K562 (cell line): ENCODE measurements at regions not wholly inside any gene's neighbourhood (a gene's known extent, or its start where the extent isn't known, plus 50 kb on each side); places are given as distances from the start of the nearest gene placed in this dataset.

Source experiments
- ATAC-seq: fragments of 200-7000 bp; cut with Tn5 transposase; 3 replicates; pipeline ENCODE4 v1.9.1; 2020; ENCODE audit warnings: moderate library complexity
- BruUV-seq: library from RNA; stranded (reverse); fragments of 400-500 nt; replicated peaks from 2 replicates; lab custom pipeline; 2021; lab: Mats Ljungman, UMichigan
- CTCF ChIA-PET: fragments of 300-600 bp; formaldehyde crosslinking; extraction: SDS; loops from one replicate; lab custom pipeline; 2021; ENCODE audit warnings: low intra/inter-chr PET ratio; lab: Yijun Ruan, JAX
- POLR2A ChIA-PET: fragments of 300-600, 350-650 bp; sonication (Branson Sonifier 250); formaldehyde crosslinking; extraction: SDS; loops from one replicate; lab custom pipeline; 2021; ENCODE audit warnings: antibody characterized with exemption, inconsistent platforms; lab: Yijun Ruan, JAX
- DNase-seq, 4 experiments: peaks; one replicate each; pipeline versions ENCODE4 v3.0.0 to v3.0.0-alpha.2; 2011 to 2018; ENCODE audit warnings: low spot score in 3 of 4, mixed read lengths in 3 of 4; ENCODE audit errors: extremely low read depth in 1 of 4
- FAIRE-seq: peaks from 2 replicates; lab custom pipeline; 2011; peaks lifted over from hg19 to GRCh38; lab: Jason Lieb, UNC
- H2AFZ ChIP-seq: 2 replicates; pipeline ENCODE4 v1.6.0; 2011; ENCODE audit warnings: low read depth, low read length, control low read depth, inconsistent platforms
- H3K27ac ChIP-seq: fragments of 200-600 bp; 3 replicates; pipeline ENCODE4 v1.8.0; 2011; ENCODE audit warnings: low read depth, mild to moderate bottlenecking, control low read depth, inconsistent platforms, low read length, moderate library complexity, mixed read lengths; ENCODE audit errors: extremely low read depth
- H3K27me3 ChIP-seq, 2 experiments: fragments of 300-600 bp in 1 of 2; 2 replicates in 1 of 2; 3 replicates in 1 of 2; pipeline versions ENCODE4 v1.6.0 to v1.8.0; 2011; ENCODE audit warnings: inconsistent platforms in 2 of 2, low read length in 2 of 2, mild to moderate bottlenecking in 1 of 2, mixed read lengths in 1 of 2, moderate library complexity in 1 of 2; ENCODE audit not compliant: control insufficient read depth in 2 of 2, insufficient read depth in 2 of 2
- H3K36me3 ChIP-seq: fragments of 300-600 bp; 3 replicates; pipeline ENCODE4 v1.8.0; 2011; ENCODE audit warnings: mild to moderate bottlenecking, low read length, inconsistent platforms; ENCODE audit not compliant: control insufficient read depth, insufficient read depth
- H3K4me1 ChIP-seq, 2 experiments: fragments of 200-600 bp in 1 of 2; replicated peaks in 1 of 2; 2 replicates in 1 of 2; 3 replicates in 1 of 2; pipeline versions ENCODE4 v1.5.1 to v1.8.0; 2011; ENCODE audit warnings: inconsistent platforms in 2 of 2, low read length in 2 of 2, mild to moderate bottlenecking in 1 of 2, mixed read lengths in 1 of 2, moderate library complexity in 1 of 2; ENCODE audit not compliant: control insufficient read depth in 2 of 2, insufficient read depth in 2 of 2
- H3K4me2 ChIP-seq: 2 replicates; pipeline ENCODE4 v1.6.1; 2011; ENCODE audit warnings: low read length, control low read depth, inconsistent platforms, mixed read lengths; ENCODE audit not compliant: insufficient read depth
- H3K4me3 ChIP-seq: fragments of 200-600 bp; sonication (generic), shearing (Covaris generic); 2 replicates; pipeline ENCODE4 v1.5.1; 2016; ENCODE audit warnings: control low read depth, inconsistent platforms
- H3K79me2 ChIP-seq: fragments of 200-600 bp; 3 replicates; pipeline ENCODE4 v1.8.0; 2011; ENCODE audit warnings: low read length, inconsistent platforms; ENCODE audit not compliant: control insufficient read depth, insufficient read depth
- H3K9ac ChIP-seq, 2 experiments: 2 replicates each; pipeline versions ENCODE4 v1.6.0 to v1.6.1; 2011; ENCODE audit warnings: low read depth in 2 of 2, low read length in 2 of 2, control low read depth in 1 of 2, inconsistent platforms in 1 of 2, mild to moderate bottlenecking in 1 of 2, mixed read lengths in 1 of 2; ENCODE audit not compliant: insufficient read depth in 1 of 2
- H3K9me1 ChIP-seq: one replicate; pipeline ENCODE4 v1.6.0; 2011; ENCODE audit warnings: inconsistent platforms, mild to moderate bottlenecking, low read length, moderate library complexity; ENCODE audit not compliant: control insufficient read depth, insufficient read depth
- H3K9me3 ChIP-seq: replicated peaks from 2 replicates; pipeline ENCODE4 v1.5.1; 2011; ENCODE audit warnings: low read depth, low read length, inconsistent platforms; ENCODE audit not compliant: control insufficient read depth, insufficient read depth
- H4K20me1 ChIP-seq: replicated peaks from 2 replicates; pipeline ENCODE4 v1.6.1; 2011; ENCODE audit warnings: low read length, inconsistent platforms, mixed read lengths; ENCODE audit not compliant: control insufficient read depth, insufficient read depth
- ARID3A ChIP-seq: IDR thresholded peaks from 2 replicates; pipeline ENCODE4 v1.6.1; 2012; ENCODE audit warnings: low read depth, low read length, improper control_type of control experiment, borderline replicate concordance
- CBFA2T3 ChIP-seq: fragments of 450-650 bp; IDR thresholded peaks from 2 replicates; pipeline ENCODE4 v1.6.1; 2017
- FOXA1 ChIP-seq: fragments of 450-650 bp; IDR thresholded peaks from 2 replicates; pipeline ENCODE4 v1.6.1; 2016; ENCODE audit warnings: mild to moderate bottlenecking, borderline replicate concordance
- HDAC2 ChIP-seq: fragments of 450-650 bp; IDR thresholded peaks from 2 replicates; pipeline ENCODE4 v1.6.1; 2016; ENCODE audit warnings: mild to moderate bottlenecking
- IRF9 ChIP-seq: fragments of 450-650 bp; IDR thresholded peaks from 2 replicates; pipeline ENCODE4 v1.6.1; 2016; ENCODE audit warnings: missing biosample characterization, missing genetic modification characterization
- MBD1 ChIP-seq: fragments of 250-450 bp; sonication (Bioruptor Pico); IDR thresholded peaks from 2 replicates; pipeline ENCODE4 v1.8.0; 2022; ENCODE audit warnings: inconsistent platforms
- MYNN ChIP-seq, 2 experiments: sonication (generic); formaldehyde crosslinking in 1 of 2; IDR thresholded peaks; 2 replicates each; pipeline versions ENCODE4 v1.5.0 to v1.6.1; 2016 to 2020; ENCODE audit warnings: antibody characterized with exemption in 1 of 2, missing genetic modification reagents in 1 of 2
- SAFB2 ChIP-seq: fragments of 200-400 bp; formaldehyde crosslinking; IDR thresholded peaks from 2 replicates; pipeline ENCODE4 v1.6.1; 2018; ENCODE audit warnings: borderline replicate concordance, low read length, low read depth, moderate library complexity; ENCODE audit not compliant: severe bottlenecking
- SP1 ChIP-seq: sonication (generic); formaldehyde crosslinking; IDR thresholded peaks from 2 replicates; pipeline ENCODE4 v1.8.1; 2022; ENCODE audit warnings: mild to moderate bottlenecking, missing genetic modification reagents
- STAT6 ChIP-seq: sonication (generic); formaldehyde crosslinking; IDR thresholded peaks from 2 replicates; pipeline ENCODE4 v1.8.1; 2023; ENCODE audit warnings: mild to moderate bottlenecking, missing genetic modification reagents
- TRIM24 ChIP-seq, 2 experiments: fragments of 450-650 bp; IDR thresholded peaks; 2 replicates each; pipeline ENCODE4 v1.6.1; 2016
- ZNF121 ChIP-seq: sonication (generic); formaldehyde crosslinking; conservative IDR thresholded peaks from 2 replicates; pipeline ENCODE4 v1.8.0; 2022; ENCODE audit warnings: missing genetic modification reagents
- ZNF133 ChIP-seq: fragments of 250-450 bp; sonication (Bioruptor Pico); IDR thresholded peaks from 2 replicates; pipeline ENCODE4 v1.4.0; 2020; ENCODE audit warnings: mild to moderate bottlenecking
- ZNF212 ChIP-seq: fragments of 450-650 bp; formaldehyde crosslinking; IDR thresholded peaks from 2 replicates; pipeline ENCODE4 v1.4.0; 2020; ENCODE audit warnings: mild to moderate bottlenecking
- WGBS: fragments of 100-300 bp; shearing (Covaris generic); methylation state at CpG from one replicate; pipeline ENCODE4 v1.1.6; 2016; ENCODE audit warnings: low coverage, mixed read lengths; ENCODE audit not compliant: insufficient coverage; ENCODE audit errors: missing lambda C conversion rate; 5-methylcytosine and 5-hydroxymethylcytosine counted together
- in situ Hi-C: fragments of 300-500 bp; cut with MboI; formaldehyde crosslinking; loops from 4 replicates; pipeline ENCODE4 v1.15.0; 2018; ENCODE audit warnings: inconsistent platforms, mixed read lengths
- intact Hi-C: fragments of 100-400 bp; cut with micrococcal nuclease; formaldehyde crosslinking; loops from 2 replicates; pipeline ENCODE4 v1.14.2; 2022

- no peak for TF ChIP-seq MBD1 (CRISPR knock-in tag)
- TF ChIP-seq CBFA2T3 = no peak
- TF ChIP-seq ZNF212 = no peak
- TF ChIP-seq TRIM24 (IDR thresholded peaks at IDR 0.05) = no peak
- no peak for TF ChIP-seq HDAC2
- no peak for TF ChIP-seq FOXA1
- no peak for TF ChIP-seq ZNF121
Observed at GRCh38 chr22:22048318-22048942, 65.8 kb upstream of the TOP3B start (continued).

GRCh38 chr22:22047776-22048175 lies 65.2 kb upstream of the TOP3B start:
- Histone ChIP-seq H4K20me1 (peaks cover 13% of the 10 kb centered on the region; the same call in 1 of the 2 replicates), H3K36me3 (no peaks in the 10 kb centered on the region), H3K27me3 (peaks cover 28 to 29% of the 10 kb centered on the region in 2 experiments), H3K4me2 (no peak overlapping the region), H2AFZ (no peak overlapping the region), H3K9ac (no peak overlapping the region), H3K9me3 (no peaks in the 10 kb centered on the region), H3K79me2 (no peaks in the 10 kb centered on the region), H3K9me1 (no peaks in the 10 kb centered on the region), H3K27ac (no peak overlapping the region), H3K4me3 (no peak overlapping the region), H3K4me1 (no peaks in the 10 kb centered on the region; a peak in 1 of 5 replicates)
- no peak for FAIRE-seq
- CTCF ChIA-PET = no interaction called here
- in situ Hi-C loops = no loop called here
- ATAC-seq = no peak
- intact Hi-C loops = loop anchor here (2.0 to 5.0 kb wide), 2 partner anchors 19 to 60 kb away; no protein-coding TSS in a partner anchor
- BruUV-seq = no TSS peak
- under 1% methylated on average over 4 of the region's 4 CpGs for WGBS
- POLR2A ChIA-PET = interaction anchor here (1.6 to 6.4 kb wide), 4 partner anchors 9 to 32 kb away, joined by 3 to 110 read pairs (median 6); no protein-coding TSS in a partner anchor
- no peak for DNase-seq
- TF ChIP-seq STAT6 (CRISPR knock-in tag) (0 out of 2 replicates have a peak, but pooled peaks have one; percentile 49), ZNF133 (0 out of 2 replicates have a peak, but pooled peaks have one; percentile 11), MYNN (IDR thresholded peaks at IDR 0.05) (no peak), MYNN (CRISPR knock-in tag; IDR thresholded peaks at IDR 0.05) (no peak), SP1 (peak; percentile 44; the same call in 1 of the 2 replicates), ARID3A (no peak), IRF9 (tag) (no peak), SAFB2 (no peak)
